BE2C (cell line): ENCODE measurements at regions not wholly inside any gene's neighbourhood (a gene's known extent, or its start where the extent isn't known, plus 50 kb on each side); places are given as distances from the start of the nearest gene placed in this dataset.

ENCODE experiments used
- DNase-seq: peaks from one replicate; pipeline ENCODE4 v3.0.0-alpha.2; 2020
- H3K27me3 ChIP-seq: fragments of 250-450 bp; sonication (Bioruptor Pico); 2 replicates; pipeline ENCODE4 v1.5.1; 2020; ENCODE audit warnings: mild to moderate bottlenecking
- H3K36me3 ChIP-seq: fragments of 250-450 bp; sonication (Bioruptor Pico); 2 replicates; pipeline ENCODE4 v1.5.1; 2020; ENCODE audit warnings: mild to moderate bottlenecking
- H3K4me1 ChIP-seq: fragments of 250-450 bp; sonication (Bioruptor Pico); 2 replicates; pipeline ENCODE4 v1.5.1; 2020
- H3K4me3 ChIP-seq: 2 replicates; pipeline ENCODE4 v1.5.1; 2011; ENCODE audit warnings: low read depth, low read length
- H3K9me3 ChIP-seq: fragments of 250-450 bp; sonication (Bioruptor Pico); 2 replicates; pipeline ENCODE4 v1.5.1; 2020
- CTCF ChIP-seq: IDR thresholded peaks from 2 replicates; pipeline ENCODE4 v1.5.1; 2012; ENCODE audit warnings: mild to moderate bottlenecking, low read depth, low read length

GRCh38 chr14:89624500-89625156 lies 207.6 kb upstream of the FOXN3 start:
- no peak overlapping the region for H3K4me3 ChIP-seq
- DNase-seq, result no peak
- no peaks in the 10 kb centered on the region for H3K36me3 ChIP-seq
- H3K4me1 ChIP-seq, result peaks cover 2% of the 10 kb centered on the region
- no peaks in the 10 kb centered on the region for H3K27me3 ChIP-seq
- no peak for TF ChIP-seq CTCF
- H3K9me3 ChIP-seq, result no peaks in the 10 kb centered on the region

- H3K27me3 ChIP-seq, result no peaks in the 10 kb centered on the region
- no peak overlapping the region for H3K4me3 ChIP-seq
- DNase-seq, result no peak
- H3K9me3 ChIP-seq, result no peaks in the 10 kb centered on the region
- peaks cover 2% of the 10 kb centered on the region for H3K4me1 ChIP-seq
- no peaks in the 10 kb centered on the region for H3K36me3 ChIP-seq
- no peak for TF ChIP-seq CTCF
Observed at GRCh38 chr14:89621791-89622638, 205.0 kb upstream of the FOXN3 start.

GRCh38 chr14:89621009-89621421 lies 204.0 kb upstream of the FOXN3 start:
- TF ChIP-seq CTCF, result no peak
- no peaks in the 10 kb centered on the region for H3K9me3 ChIP-seq
- H3K4me3 ChIP-seq, result no peak overlapping the region
- H3K27me3 ChIP-seq, result no peaks in the 10 kb centered on the region
- no peaks in the 10 kb centered on the region for H3K36me3 ChIP-seq
- DNase-seq, result no peak
- H3K4me1 ChIP-seq, result peaks cover 2% of the 10 kb centered on the region

- TF ChIP-seq CTCF, result no peak
- DNase-seq, result no peak
- no peak overlapping the region for H3K4me3 ChIP-seq
Observed at GRCh38 chr14:89620436-89620835, 203.4 kb upstream of the FOXN3 start.

GRCh38 chr14:89619596-89619995 lies 202.6 kb upstream of the FOXN3 start:
- peak overlapping the region; percentile 71 for H3K4me3 ChIP-seq
- no peak for DNase-seq

More at GRCh38 chr14:89620436-89620835, 203.4 kb upstream of the FOXN3 start:
- Histone ChIP-seq H3K9me3 (no peaks in the 10 kb centered on the region), H3K36me3 (no peaks in the 10 kb centered on the region), H3K27me3 (no peaks in the 10 kb centered on the region), H3K4me1 (peaks cover 4% of the 10 kb centered on the region; the same call in 1 of the 2 replicates)

More at GRCh38 chr14:89619596-89619995, 202.6 kb upstream of the FOXN3 start:
- H3K27me3 ChIP-seq, result no peaks in the 10 kb centered on the region
- no peaks in the 10 kb centered on the region for H3K9me3 ChIP-seq
- no peaks in the 10 kb centered on the region for H3K36me3 ChIP-seq
- TF ChIP-seq CTCF, result no peak
- H3K4me1 ChIP-seq, result peaks cover 5% of the 10 kb centered on the region; the same call in 1 of the 2 replicates
